GM13976 (cell line): ENCODE measurements at regions not wholly inside any gene's neighbourhood (a gene's known extent, or its start where the extent isn't known, plus 50 kb on each side); places are given as distances from the start of the nearest gene placed in this dataset.

ENCODE experiments used
- DNase-seq: peaks from one replicate; pipeline ENCODE4 v3.0.0; 2012; ENCODE audit warnings: low spot score
- in situ Hi-C: fragments of 300-500 bp; cut with MboI; formaldehyde crosslinking; loops from one replicate; pipeline ENCODE4 v1.12.0; 2022; ENCODE audit warnings: low sequenced_read_pairs, mixed read lengths, inconsistent platforms; ENCODE audit not compliant: unreplicated experiment
- TF ChIP-seq, protein P1 (sequence below): IDR thresholded peaks from 2 replicates; pipeline ENCODE4 v1.5.1; 2012; ENCODE audit warnings: borderline replicate concordance, mild to moderate bottlenecking; ENCODE audit not compliant: insufficient read depth; ENCODE audit errors: extremely low read depth, missing control alignments, control extremely low read depth

- TF ChIP-seq, protein P1, sequence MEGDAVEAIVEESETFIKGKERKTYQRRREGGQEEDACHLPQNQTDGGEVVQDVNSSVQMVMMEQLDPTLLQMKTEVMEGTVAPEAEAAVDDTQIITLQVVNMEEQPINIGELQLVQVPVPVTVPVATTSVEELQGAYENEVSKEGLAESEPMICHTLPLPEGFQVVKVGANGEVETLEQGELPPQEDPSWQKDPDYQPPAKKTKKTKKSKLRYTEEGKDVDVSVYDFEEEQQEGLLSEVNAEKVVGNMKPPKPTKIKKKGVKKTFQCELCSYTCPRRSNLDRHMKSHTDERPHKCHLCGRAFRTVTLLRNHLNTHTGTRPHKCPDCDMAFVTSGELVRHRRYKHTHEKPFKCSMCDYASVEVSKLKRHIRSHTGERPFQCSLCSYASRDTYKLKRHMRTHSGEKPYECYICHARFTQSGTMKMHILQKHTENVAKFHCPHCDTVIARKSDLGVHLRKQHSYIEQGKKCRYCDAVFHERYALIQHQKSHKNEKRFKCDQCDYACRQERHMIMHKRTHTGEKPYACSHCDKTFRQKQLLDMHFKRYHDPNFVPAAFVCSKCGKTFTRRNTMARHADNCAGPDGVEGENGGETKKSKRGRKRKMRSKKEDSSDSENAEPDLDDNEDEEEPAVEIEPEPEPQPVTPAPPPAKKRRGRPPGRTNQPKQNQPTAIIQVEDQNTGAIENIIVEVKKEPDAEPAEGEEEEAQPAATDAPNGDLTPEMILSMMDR = no peak
- in situ Hi-C loops = no loop called here
- no peak for DNase-seq
Observed at GRCh38 chr6:93550551-93551276, 131.4 kb upstream of the EPHA7 start.

- in situ Hi-C loops = no loop called here
- DNase-seq = no peak
Observed at GRCh38 chr6:93549868-93550267, 130.5 kb upstream of the EPHA7 start.

DNA sequence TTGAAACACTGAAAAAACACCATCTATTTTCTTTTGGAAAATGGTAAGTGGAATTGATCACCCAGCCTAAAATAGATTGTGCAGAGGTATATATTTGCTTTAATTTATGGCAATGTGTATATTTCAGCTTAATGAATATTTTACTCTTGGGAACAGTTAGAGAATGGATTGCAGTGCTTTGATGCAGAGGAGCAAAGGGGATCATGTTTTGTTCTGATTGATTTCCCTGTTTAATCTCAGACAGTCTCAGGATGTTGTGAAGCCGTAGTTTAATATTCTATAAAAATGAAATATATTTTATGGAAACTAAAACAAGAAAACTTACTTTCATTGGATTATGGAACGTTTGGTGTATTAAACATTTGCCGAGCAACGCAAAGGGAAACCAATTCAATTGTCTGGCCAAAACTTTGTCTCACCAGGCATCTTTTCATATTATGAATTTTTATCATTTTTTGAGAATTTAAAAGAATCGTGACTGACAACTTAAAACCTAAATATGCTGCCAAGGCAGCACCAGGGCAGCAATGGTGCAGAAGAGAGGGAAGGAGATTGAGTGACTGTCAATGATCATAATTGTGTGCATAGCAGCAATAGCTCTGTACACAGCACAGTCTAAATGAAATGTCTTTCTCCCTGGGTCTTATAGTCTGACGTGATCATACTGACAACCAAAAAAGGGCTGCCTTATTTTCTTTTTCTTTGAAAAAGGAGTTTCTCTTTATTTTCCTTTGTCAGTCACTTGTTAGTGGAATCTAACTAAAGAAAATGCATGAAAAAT, 105.5 kb upstream of the EPHA7 start:
- TF ChIP-seq, protein P1 = no peak
- in situ Hi-C loops = no loop called here
- DNase-seq = no peak

More at GRCh38 chr6:93549868-93550267, 130.5 kb upstream of the EPHA7 start:
- TF ChIP-seq, protein P1 = no peak

DNA sequence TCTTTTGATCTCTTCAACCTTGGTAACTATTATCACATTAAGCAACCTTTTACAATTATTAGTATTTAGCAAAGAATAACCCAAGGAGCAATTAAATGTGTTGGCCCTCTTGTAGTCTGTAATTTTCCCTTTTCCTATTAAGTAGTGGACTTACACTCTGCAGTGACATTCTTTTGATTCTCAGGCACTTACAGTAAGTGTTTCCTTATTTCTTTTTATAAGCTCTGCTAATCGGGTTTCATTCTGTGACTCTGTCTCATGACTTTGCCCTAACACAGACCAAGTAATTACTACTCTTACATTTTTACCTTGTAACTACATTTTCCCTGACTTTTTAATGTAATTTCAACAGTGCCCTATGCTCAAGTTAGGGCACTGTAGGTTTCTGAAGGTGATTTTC, 104.0 kb upstream of the EPHA7 start:
- no peak for DNase-seq
- TF ChIP-seq, protein P1 = no peak
- in situ Hi-C loops = no loop called here

- TF ChIP-seq, protein P1 = no peak
- in situ Hi-C loops = no loop called here
- DNase-seq = no peak
Observed at GRCh38 chr6:93516441-93516840, 97.1 kb upstream of the EPHA7 start.

GRCh38 chr6:93515736-93516135, 96.4 kb upstream of the EPHA7 start:
- TF ChIP-seq, protein P1 = no peak
- no peak for DNase-seq
- in situ Hi-C loops = no loop called here
